Right atrium auricular region (tissue), 2 donors: ENCODE measurements at regions not wholly inside any gene's neighbourhood (a gene's known extent, or its start where the extent isn't known, plus 50 kb on each side); places are given as distances from the start of the nearest gene placed in this dataset.
"Not testable (repeated sequence)": the region's sequence is repeated elsewhere in the genome, so short reads cannot be mapped to it uniquely, and the experiment has no call there.

ENCODE experiments used
- DNase-seq: peaks from one replicate; pipeline ENCODE4 v3.0.0-alpha.2; 2019; ENCODE audit warnings: low spot score
- H3K27ac ChIP-seq, 2 donors: fragments of 200-600 bp; sonication (generic); 1 replicate in 1 of 2; 2 replicates in 1 of 2; pipeline ENCODE4 v1.5.1; 2016 to 2019
- H3K27me3 ChIP-seq, 2 donors: fragments of 200-600 bp; sonication (generic); one replicate each; pipeline versions ENCODE4 v1.5.1 to v1.6.0; 2017 to 2019
- H3K36me3 ChIP-seq: fragments of 200-600 bp; sonication (generic); one replicate; pipeline ENCODE4 v1.5.1; 2016
- H3K4me1 ChIP-seq, 2 donors: fragments of 200-600 bp; sonication (generic); one replicate each; pipeline versions ENCODE4 v1.5.1 to v1.6.0; 2017 to 2019
- H3K4me3 ChIP-seq, 2 donors: fragments of 200-600 bp; sonication (generic); 1 replicate in 1 of 2; 2 replicates in 1 of 2; pipeline ENCODE4 v1.5.1; 2017 to 2019; ENCODE audit warnings: mild to moderate bottlenecking in 1 of 2, moderate library complexity in 1 of 2
- H3K9me3 ChIP-seq, 2 donors: fragments of 200-600 bp; sonication (generic); one replicate each; pipeline ENCODE4 v1.5.1; 2019
- CTCF ChIP-seq, 2 donors: fragments of 200-600 bp; sonication (generic); IDR thresholded peaks; one replicate each; pipeline ENCODE4 v1.5.1; 2019; ENCODE audit warnings: antibody characterized with exemption in 2 of 2

GRCh38 chr10:118961436-118961835 is 68.1 kb upstream of the NANOS1 start:
- TF ChIP-seq CTCF (IDR thresholded peaks at IDR 0.05), result no peak
- Histone ChIP-seq H3K27me3 (no peaks in the 10 kb centered on the region), H3K4me1 (peaks cover 0 to 43% of the 10 kb centered on the region in 2 donors), H3K9me3 (no peaks in the 10 kb centered on the region), H3K4me3 (no peak overlapping the region), H3K27ac (no peak overlapping the region), H3K36me3 (no peaks in the 10 kb centered on the region)
- DNase-seq, result no peak

GRCh38 chr10:118962331-118962868 is 67.1 kb upstream of the NANOS1 start:
- not testable (repeated sequence) for H3K27me3 ChIP-seq, DNase-seq, H3K4me3 ChIP-seq, H3K36me3 ChIP-seq, H3K27ac ChIP-seq, H3K9me3 ChIP-seq
- peaks cover 0 to 46% of the 10 kb centered on the region in 2 donors for H3K4me1 ChIP-seq

- no peak for DNase-seq
- Histone ChIP-seq H3K4me1 (peaks cover 0 to 53% of the 10 kb centered on the region in 2 donors), H3K36me3 (no peaks in the 10 kb centered on the region), H3K27me3 (no peaks in the 10 kb centered on the region), H3K4me3 (no peak overlapping the region), H3K9me3 (no peaks in the 10 kb centered on the region), H3K27ac (no peak overlapping the region)
- no peak for TF ChIP-seq CTCF (IDR thresholded peaks at IDR 0.05)
Measured at GRCh38 chr10:118963341-118963740, 66.2 kb upstream of the NANOS1 start.

DNA sequence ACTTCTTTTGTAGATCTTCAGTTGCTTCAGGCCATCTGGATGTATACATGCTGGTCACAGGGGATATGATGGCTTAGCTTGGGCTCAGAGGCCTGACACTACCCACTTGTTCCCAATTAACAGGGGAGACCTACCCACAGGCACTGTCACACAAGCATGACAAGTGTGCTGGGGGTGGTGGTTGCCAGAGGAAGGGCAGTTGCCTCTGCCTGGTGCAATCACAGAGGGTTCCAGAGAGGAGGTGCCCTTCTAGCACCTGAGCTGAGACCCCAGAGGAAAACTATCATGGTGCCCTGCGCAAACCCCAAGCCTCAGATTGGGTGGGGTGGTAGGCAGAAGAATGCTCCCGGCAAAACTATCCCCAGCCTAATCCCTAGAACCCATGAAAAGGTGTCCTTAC is 65.6 kb upstream of the NANOS1 start:
- no peak for TF ChIP-seq CTCF (IDR thresholded peaks at IDR 0.05)
- Histone ChIP-seq H3K4me3 (no peak overlapping the region), H3K27ac (no peak overlapping the region), H3K27me3 (no peaks in the 10 kb centered on the region), H3K9me3 (no peaks in the 10 kb centered on the region), H3K36me3 (no peaks in the 10 kb centered on the region), H3K4me1 (peaks cover 0 to 50% of the 10 kb centered on the region in 2 donors)
- DNase-seq, result no peak

- H3K27ac ChIP-seq, H3K27me3 ChIP-seq, H3K4me3 ChIP-seq, DNase-seq, H3K36me3 ChIP-seq, H3K9me3 ChIP-seq: not testable (repeated sequence)
- peaks cover 0 to 45% of the 10 kb centered on the region in 2 donors for H3K4me1 ChIP-seq
Measured at GRCh38 chr10:118964476-118964875, 65.0 kb upstream of the NANOS1 start.

- DNase-seq, result no peak
- Histone ChIP-seq H3K36me3 (no peaks in the 10 kb centered on the region), H3K27me3 (no peaks in the 10 kb centered on the region), H3K9me3 (no peaks in the 10 kb centered on the region), H3K4me3 (no peak overlapping the region), H3K4me1 (peaks cover 0 to 39% of the 10 kb centered on the region in 2 donors), H3K27ac (no peak overlapping the region)
- no peak for TF ChIP-seq CTCF (IDR thresholded peaks at IDR 0.05)
Measured at GRCh38 chr10:118965096-118965495, 64.4 kb upstream of the NANOS1 start.

DNA sequence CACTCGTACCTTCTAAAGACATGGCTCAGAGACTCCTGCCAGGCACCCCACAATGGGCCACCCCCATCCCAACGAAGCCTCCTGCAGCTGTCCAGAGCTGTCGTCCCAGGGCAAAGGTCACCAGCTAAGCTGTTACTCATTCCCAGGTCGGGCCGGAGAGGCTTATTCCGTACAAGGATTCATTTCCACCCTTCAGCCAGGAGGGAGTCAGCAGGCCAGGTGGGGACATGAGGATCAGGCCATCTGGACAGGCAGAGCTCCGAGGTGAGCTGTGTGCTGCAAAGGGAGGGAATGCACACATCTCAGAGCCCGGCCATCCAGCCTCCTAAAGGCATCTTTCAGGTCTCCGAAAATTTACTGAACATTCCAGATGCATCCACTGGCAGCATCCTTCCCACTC is 63.9 kb upstream of the NANOS1 start:
- H3K4me3 ChIP-seq, result no peak overlapping the region
- no peak for DNase-seq
- H3K4me1 ChIP-seq, result peaks cover 0 to 34% of the 10 kb centered on the region in 2 donors
- no peak for TF ChIP-seq CTCF (IDR thresholded peaks at IDR 0.05)
- H3K36me3 ChIP-seq, result no peaks in the 10 kb centered on the region
- H3K27me3 ChIP-seq, result no peaks in the 10 kb centered on the region
- peak overlapping the region in 1 of 2 donors; percentile 62 for H3K27ac ChIP-seq
- no peaks in the 10 kb centered on the region for H3K9me3 ChIP-seq
